Nephron (organoid): ENCODE measurements at regions not wholly inside any gene's neighbourhood (a gene's known extent, or its start where the extent isn't known, plus 50 kb on each side); places are given as distances from the start of the nearest gene placed in this dataset.
"Not testable (repeated sequence)": the region's sequence is repeated elsewhere in the genome, so short reads cannot be mapped to it uniquely, and the experiment has no call there.

Experiments
- H3K27ac Mint-ChIP-seq, 3 experiments: 2 replicates each; pipeline ENCODE4 v1.8.0; 2020; ENCODE audit warnings: mixed read lengths in 3 of 3, mild to moderate bottlenecking in 2 of 3, moderate library complexity in 1 of 3
- H3K27me3 Mint-ChIP-seq: 2 replicates; pipeline ENCODE4 v1.8.0; 2021; ENCODE audit warnings: low read depth, mild to moderate bottlenecking, moderate library complexity, mixed read lengths
- H3K36me3 Mint-ChIP-seq: 2 replicates; pipeline ENCODE4 v1.8.0; 2020; ENCODE audit warnings: low read depth, mixed read lengths
- H3K4me1 Mint-ChIP-seq: 2 replicates; pipeline ENCODE4 v1.8.0; 2020; ENCODE audit warnings: mixed read lengths
- H3K4me3 Mint-ChIP-seq, 3 experiments: 2 replicates each; pipeline ENCODE4 v1.8.0; 2020; ENCODE audit warnings: mild to moderate bottlenecking in 3 of 3, mixed read lengths in 3 of 3, moderate library complexity in 2 of 3
- H3K9me3 Mint-ChIP-seq: 2 replicates; pipeline ENCODE4 v1.8.0; 2020; ENCODE audit warnings: mixed read lengths
- TF ChIP-seq, protein P1 (sequence below), 3 experiments: fragments of 200-600 bp; sonication (generic); IDR thresholded peaks; one replicate each; pipeline ENCODE4 v1.5.0; 2021; ENCODE audit warnings: antibody characterized with exemption in 3 of 3; ENCODE audit not compliant: unreplicated experiment in 3 of 3

DNA sequence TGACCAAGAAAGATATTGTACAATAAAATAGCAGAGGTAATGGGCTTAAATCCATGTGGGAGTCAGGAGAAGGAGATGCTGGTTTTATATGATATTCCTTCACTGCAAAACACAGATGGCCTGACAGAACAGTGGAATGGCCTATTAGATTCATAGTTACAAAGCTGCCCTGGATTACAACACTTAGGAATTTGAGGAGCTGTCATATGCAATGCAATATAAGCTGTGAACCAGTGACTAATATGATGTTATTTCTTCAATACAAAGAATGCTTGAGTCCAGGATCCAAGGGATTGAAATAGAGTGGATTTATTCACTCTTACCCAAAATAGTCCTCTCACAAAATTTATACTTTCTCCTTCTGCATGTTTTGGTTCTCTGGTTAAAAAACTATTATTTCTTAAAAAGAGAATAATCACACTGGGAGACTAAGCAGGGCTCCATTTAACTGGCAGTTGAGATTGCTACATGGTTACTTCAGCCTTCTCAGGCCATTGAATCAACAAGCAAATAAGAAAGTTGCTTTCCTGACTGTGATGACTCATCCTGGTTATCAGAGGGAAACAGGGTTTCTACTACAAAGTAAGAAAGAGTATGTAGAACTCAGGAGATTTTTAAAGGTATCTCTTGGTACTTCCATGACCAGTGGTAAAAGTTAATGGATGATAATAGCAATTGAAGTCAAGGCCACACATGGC lies 79.8 kb upstream of the ZPLD1 start:
- no peaks in the 10 kb centered on the region for H3K4me1 Mint-ChIP-seq
- TF ChIP-seq, protein P1, sequence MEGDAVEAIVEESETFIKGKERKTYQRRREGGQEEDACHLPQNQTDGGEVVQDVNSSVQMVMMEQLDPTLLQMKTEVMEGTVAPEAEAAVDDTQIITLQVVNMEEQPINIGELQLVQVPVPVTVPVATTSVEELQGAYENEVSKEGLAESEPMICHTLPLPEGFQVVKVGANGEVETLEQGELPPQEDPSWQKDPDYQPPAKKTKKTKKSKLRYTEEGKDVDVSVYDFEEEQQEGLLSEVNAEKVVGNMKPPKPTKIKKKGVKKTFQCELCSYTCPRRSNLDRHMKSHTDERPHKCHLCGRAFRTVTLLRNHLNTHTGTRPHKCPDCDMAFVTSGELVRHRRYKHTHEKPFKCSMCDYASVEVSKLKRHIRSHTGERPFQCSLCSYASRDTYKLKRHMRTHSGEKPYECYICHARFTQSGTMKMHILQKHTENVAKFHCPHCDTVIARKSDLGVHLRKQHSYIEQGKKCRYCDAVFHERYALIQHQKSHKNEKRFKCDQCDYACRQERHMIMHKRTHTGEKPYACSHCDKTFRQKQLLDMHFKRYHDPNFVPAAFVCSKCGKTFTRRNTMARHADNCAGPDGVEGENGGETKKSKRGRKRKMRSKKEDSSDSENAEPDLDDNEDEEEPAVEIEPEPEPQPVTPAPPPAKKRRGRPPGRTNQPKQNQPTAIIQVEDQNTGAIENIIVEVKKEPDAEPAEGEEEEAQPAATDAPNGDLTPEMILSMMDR (IDR thresholded peaks at IDR 0.05; ENCODE audit: unreplicated experiment in 3 of 3) = no peak
- no peak overlapping the region for H3K27ac Mint-ChIP-seq
- H3K4me3 Mint-ChIP-seq = no peak overlapping the region
- H3K27me3 Mint-ChIP-seq = no peaks in the 10 kb centered on the region
- H3K36me3 Mint-ChIP-seq = no peaks in the 10 kb centered on the region
- no peaks in the 10 kb centered on the region for H3K9me3 Mint-ChIP-seq

DNA sequence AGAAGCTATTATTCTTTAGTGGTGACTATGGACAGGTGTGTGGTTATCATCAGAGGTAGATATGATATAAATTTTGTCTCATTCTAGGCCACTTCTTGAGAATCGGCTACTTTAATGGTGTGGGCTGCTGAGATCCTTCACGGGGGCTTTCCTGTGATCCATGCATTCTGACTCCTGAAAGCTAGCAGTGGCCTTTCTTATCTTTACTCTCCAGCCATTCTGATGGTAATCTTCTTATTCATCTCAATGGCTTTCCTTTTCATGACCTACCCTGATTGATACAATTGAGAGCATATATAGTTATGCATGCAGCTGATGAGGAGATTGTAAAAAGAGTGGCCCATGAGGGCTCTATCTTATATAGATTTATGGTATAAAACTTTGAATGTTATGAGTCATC lies 78.3 kb upstream of the ZPLD1 start:
- Mint-ChIP-seq H3K27ac (no peak overlapping the region), H3K4me3 (no peak overlapping the region), H3K36me3 (no peaks in the 10 kb centered on the region), H3K4me1 (no peaks in the 10 kb centered on the region), H3K27me3 (no peaks in the 10 kb centered on the region), H3K9me3 (no peaks in the 10 kb centered on the region)
- TF ChIP-seq, protein P1 (IDR thresholded peaks at IDR 0.05; ENCODE audit: unreplicated experiment in 3 of 3) = no peak

DNA sequence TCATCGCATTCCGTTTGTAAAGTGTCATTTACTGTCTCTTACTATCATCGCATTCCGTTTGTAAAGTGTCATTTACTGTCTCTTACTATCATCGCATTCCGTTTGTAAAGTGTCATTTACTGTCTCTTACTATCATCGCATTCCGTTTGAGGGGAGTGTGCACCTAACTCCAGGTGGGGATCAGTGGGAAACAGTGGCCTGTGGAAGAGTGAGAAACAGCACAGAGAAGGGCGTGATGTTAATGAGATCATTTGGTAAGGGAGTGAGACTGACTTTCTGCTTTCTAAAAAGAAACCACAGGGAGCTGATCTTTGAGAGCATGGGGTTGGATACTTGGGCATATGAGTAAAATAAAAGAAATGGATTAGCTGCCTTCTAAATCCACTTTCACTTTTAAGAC lies 77.5 kb upstream of the ZPLD1 start:
- H3K27me3 Mint-ChIP-seq = not testable (repeated sequence)

GRCh38 chr3:102360183-102360860 lies 74.5 kb upstream of the ZPLD1 start:
- peaks cover 13% of the 10 kb centered on the region for H3K9me3 Mint-ChIP-seq
- no peaks in the 10 kb centered on the region for H3K4me1 Mint-ChIP-seq
- H3K27me3 Mint-ChIP-seq = no peaks in the 10 kb centered on the region
- peak overlapping the region in 1 of 3 experiments; percentile 7 for H3K27ac Mint-ChIP-seq
- TF ChIP-seq, protein P1 (IDR thresholded peaks at IDR 0.05; ENCODE audit: unreplicated experiment in 3 of 3) = no peak
- no peaks in the 10 kb centered on the region for H3K36me3 Mint-ChIP-seq
- no peak overlapping the region for H3K4me3 Mint-ChIP-seq

More for the DNA sequence above, 77.5 kb upstream of the ZPLD1 start:
- H3K27ac Mint-ChIP-seq, H3K36me3 Mint-ChIP-seq, H3K9me3 Mint-ChIP-seq, H3K4me1 Mint-ChIP-seq, H3K4me3 Mint-ChIP-seq: not testable (repeated sequence)

GRCh38 chr3:102361101-102361500 lies 73.7 kb upstream of the ZPLD1 start:
- Mint-ChIP-seq H3K4me1 (no peaks in the 10 kb centered on the region), H3K27me3 (no peaks in the 10 kb centered on the region), H3K4me3 (no peak overlapping the region), H3K36me3 (no peaks in the 10 kb centered on the region), H3K9me3 (peaks cover 21% of the 10 kb centered on the region), H3K27ac (peak overlapping the region in 1 of 3 experiments; percentile 40)
- TF ChIP-seq, protein P1 (IDR thresholded peaks at IDR 0.05; ENCODE audit: unreplicated experiment in 3 of 3) = no peak

DNA sequence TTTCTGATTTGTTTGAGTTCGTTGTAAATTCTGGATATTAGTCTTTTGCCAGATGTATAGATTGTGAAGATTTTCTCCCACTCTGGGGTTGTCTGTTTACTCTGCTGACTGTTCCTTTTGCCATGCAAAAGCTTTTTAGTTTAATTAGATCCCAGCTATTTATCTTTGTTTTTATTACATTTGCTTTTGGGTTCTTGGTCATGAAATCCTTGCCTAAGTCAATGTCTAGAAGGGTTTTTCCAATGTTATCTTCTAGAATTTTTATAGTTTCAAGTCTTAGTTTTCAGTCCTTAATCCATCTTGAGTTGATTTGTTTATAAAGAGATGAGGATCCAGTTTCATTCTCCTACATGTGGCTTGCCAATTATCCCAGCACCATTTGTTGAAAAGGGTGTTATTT lies 68.7 kb upstream of the ZPLD1 start:
- not testable (repeated sequence) for H3K4me3 Mint-ChIP-seq, H3K36me3 Mint-ChIP-seq, H3K27me3 Mint-ChIP-seq, H3K27ac Mint-ChIP-seq, H3K4me1 Mint-ChIP-seq
- peaks cover 37% of the 10 kb centered on the region for H3K9me3 Mint-ChIP-seq
